OCI-LY3 (cell line): ENCODE measurements at regions not wholly inside any gene's neighbourhood (a gene's known extent, or its start where the extent isn't known, plus 50 kb on each side); places are given as distances from the start of the nearest gene placed in this dataset.

Experiments
- H2AFZ ChIP-seq: fragments of 200-600, 300-600 bp; shearing (Covaris generic); 2 replicates; pipeline ENCODE4 v1.6.0; 2014; ENCODE audit warnings: antibody characterized with exemption, low read depth, low read length
- H3K27ac ChIP-seq: fragments of 200-600, 300-600 bp; sonication (generic); 2 replicates; pipeline ENCODE4 v1.5.1; 2014; ENCODE audit warnings: mild to moderate bottlenecking, low read length, moderate library complexity, mixed read lengths
- H3K27me3 ChIP-seq: fragments of 200-600, 300-600 bp; sonication (generic); 2 replicates; pipeline ENCODE4 v1.6.1; 2014; ENCODE audit warnings: low read depth, low read length, mixed read lengths
- H3K36me3 ChIP-seq: fragments of 200-600, 300-600 bp; sonication (generic); replicated peaks from 2 replicates; pipeline ENCODE3; 2014; ENCODE audit warnings: low read depth, low read length, mixed read lengths
- H3K4me1 ChIP-seq: fragments of 300-600, 200-600 bp; sonication (generic); 2 replicates; pipeline ENCODE4 v1.6.1; 2014; ENCODE audit warnings: low read length, mixed read lengths
- H3K4me2 ChIP-seq: fragments of 200-600, 300-600 bp; sonication (generic); 2 replicates; pipeline ENCODE4 v1.6.1; 2014; ENCODE audit warnings: low read length, mixed read lengths
- H3K4me3 ChIP-seq: fragments of 300-600, 200-600 bp; sonication (generic); 2 replicates; pipeline ENCODE4 v1.5.1; 2014; ENCODE audit warnings: antibody characterized with exemption, mild to moderate bottlenecking, low read length, moderate library complexity
- H3K79me2 ChIP-seq: fragments of 300-600, 200-600 bp; shearing (Covaris generic); 2 replicates; pipeline ENCODE4 v1.6.1; 2014; ENCODE audit warnings: mild to moderate bottlenecking, low read length, mixed read lengths
- H3K9ac ChIP-seq: fragments of 300-600, 200-600 bp; shearing (Covaris generic); 2 replicates; pipeline ENCODE4 v1.6.0; 2014; ENCODE audit warnings: mild to moderate bottlenecking, low read length, moderate library complexity
- H3K9me3 ChIP-seq: fragments of 200-600, 300-600 bp; shearing (Covaris generic); 2 replicates; pipeline ENCODE4 v1.6.1; 2014; ENCODE audit warnings: low read length, mixed read lengths; ENCODE audit not compliant: insufficient read depth
- H4K20me1 ChIP-seq: fragments of 200-600, 300-600 bp; sonication (generic); 2 replicates; pipeline ENCODE4 v1.6.1; 2016; ENCODE audit warnings: low read length, mixed read lengths; ENCODE audit not compliant: insufficient read depth
- EZH2phosphoT487 ChIP-seq: fragments of 200-600 bp; shearing (Covaris generic); IDR thresholded peaks from 2 replicates; pipeline ENCODE4 v1.6.1; 2018; ENCODE audit warnings: antibody characterized with exemption, mixed run types, low read depth
- TF ChIP-seq, protein P1 (sequence below): fragments of 200-600, 300-600 bp; sonication (generic); IDR thresholded peaks from 2 replicates; pipeline ENCODE4 v1.5.1; 2014; ENCODE audit warnings: antibody characterized with exemption, low read length, low read depth

DNA sequence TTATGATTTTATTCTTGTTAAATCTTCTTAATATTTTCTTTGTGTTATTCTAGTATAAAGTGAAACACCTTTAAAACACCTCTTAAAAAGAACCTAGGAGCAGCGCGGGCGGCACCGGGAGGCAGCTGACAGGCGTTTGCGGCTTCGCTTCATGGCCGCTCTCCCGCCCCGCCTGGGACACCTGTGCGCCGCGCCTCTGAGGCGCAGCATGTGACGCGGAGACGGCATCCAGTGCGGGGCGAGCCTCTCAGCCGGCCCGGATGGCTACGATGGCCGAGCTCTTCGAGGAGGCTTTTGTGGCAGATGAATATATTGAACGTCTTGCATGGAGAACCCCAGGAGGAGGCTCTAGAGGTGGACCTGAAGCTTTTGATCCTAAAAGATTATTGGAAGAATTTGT lies 1592.7 kb downstream of the TECRL start:
- Histone ChIP-seq H3K4me3 (no peak overlapping the region), H3K9me3 (no peaks in the 10 kb centered on the region), H3K79me2 (no peaks in the 10 kb centered on the region), H2AFZ (no peak overlapping the region), H3K9ac (no peak overlapping the region), H3K4me1 (0 out of 2 replicates have a peak, but pooled peaks cover 3% of the 10 kb centered on the region), H3K27me3 (no peaks in the 10 kb centered on the region), H4K20me1 (no peaks in the 10 kb centered on the region), H3K36me3 (no peaks in the 10 kb centered on the region), H3K4me2 (no peak overlapping the region), H3K27ac (no peak overlapping the region)
- no peak for TF ChIP-seq EZH2phosphoT487
- TF ChIP-seq, protein P1, sequence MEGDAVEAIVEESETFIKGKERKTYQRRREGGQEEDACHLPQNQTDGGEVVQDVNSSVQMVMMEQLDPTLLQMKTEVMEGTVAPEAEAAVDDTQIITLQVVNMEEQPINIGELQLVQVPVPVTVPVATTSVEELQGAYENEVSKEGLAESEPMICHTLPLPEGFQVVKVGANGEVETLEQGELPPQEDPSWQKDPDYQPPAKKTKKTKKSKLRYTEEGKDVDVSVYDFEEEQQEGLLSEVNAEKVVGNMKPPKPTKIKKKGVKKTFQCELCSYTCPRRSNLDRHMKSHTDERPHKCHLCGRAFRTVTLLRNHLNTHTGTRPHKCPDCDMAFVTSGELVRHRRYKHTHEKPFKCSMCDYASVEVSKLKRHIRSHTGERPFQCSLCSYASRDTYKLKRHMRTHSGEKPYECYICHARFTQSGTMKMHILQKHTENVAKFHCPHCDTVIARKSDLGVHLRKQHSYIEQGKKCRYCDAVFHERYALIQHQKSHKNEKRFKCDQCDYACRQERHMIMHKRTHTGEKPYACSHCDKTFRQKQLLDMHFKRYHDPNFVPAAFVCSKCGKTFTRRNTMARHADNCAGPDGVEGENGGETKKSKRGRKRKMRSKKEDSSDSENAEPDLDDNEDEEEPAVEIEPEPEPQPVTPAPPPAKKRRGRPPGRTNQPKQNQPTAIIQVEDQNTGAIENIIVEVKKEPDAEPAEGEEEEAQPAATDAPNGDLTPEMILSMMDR, result no peak

GRCh38 chr4:62814510-62815047 lies 1594.7 kb downstream of the TECRL start:
- Histone ChIP-seq H3K27me3 (no peaks in the 10 kb centered on the region), H3K4me3 (no peak overlapping the region), H3K4me2 (no peak overlapping the region), H3K79me2 (no peaks in the 10 kb centered on the region), H3K27ac (no peak overlapping the region), H3K4me1 (0 out of 2 replicates have a peak, but pooled peaks cover 3% of the 10 kb centered on the region), H3K9me3 (no peaks in the 10 kb centered on the region), H2AFZ (no peak overlapping the region), H3K36me3 (no peaks in the 10 kb centered on the region), H3K9ac (no peak overlapping the region), H4K20me1 (no peaks in the 10 kb centered on the region)
- TF ChIP-seq EZH2phosphoT487, result no peak
- TF ChIP-seq, protein P1, result no peak

DNA sequence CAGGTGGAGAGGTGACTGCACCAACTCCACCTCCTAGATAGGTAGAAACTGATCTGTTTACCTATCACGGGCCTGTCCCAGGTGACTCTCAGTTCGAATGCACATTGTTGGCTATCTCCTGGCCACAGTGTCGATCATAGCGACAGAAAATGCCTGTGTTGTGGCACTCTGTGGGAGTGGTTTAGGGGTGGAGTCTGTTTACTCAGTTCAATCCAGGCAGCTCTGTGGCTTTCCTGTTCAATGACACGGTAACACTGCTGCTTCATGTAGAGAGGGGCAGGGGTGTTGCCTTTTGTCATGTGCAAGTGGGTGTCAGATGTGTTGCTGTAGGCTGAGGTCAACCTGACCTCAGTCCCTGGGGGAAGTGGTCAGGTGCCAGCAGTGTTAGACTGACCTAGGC lies 1602.4 kb downstream of the TECRL start:
- Histone ChIP-seq H3K9me3 (no peaks in the 10 kb centered on the region), H3K4me2 (no peak overlapping the region), H2AFZ (no peak overlapping the region), H4K20me1 (no peaks in the 10 kb centered on the region), H3K27me3 (no peaks in the 10 kb centered on the region), H3K79me2 (no peaks in the 10 kb centered on the region), H3K4me3 (no peak overlapping the region), H3K27ac (no peak overlapping the region), H3K4me1 (no peaks in the 10 kb centered on the region), H3K9ac (no peak overlapping the region), H3K36me3 (no peaks in the 10 kb centered on the region)
- TF ChIP-seq, protein P1, result no peak
- no peak for TF ChIP-seq EZH2phosphoT487

DNA sequence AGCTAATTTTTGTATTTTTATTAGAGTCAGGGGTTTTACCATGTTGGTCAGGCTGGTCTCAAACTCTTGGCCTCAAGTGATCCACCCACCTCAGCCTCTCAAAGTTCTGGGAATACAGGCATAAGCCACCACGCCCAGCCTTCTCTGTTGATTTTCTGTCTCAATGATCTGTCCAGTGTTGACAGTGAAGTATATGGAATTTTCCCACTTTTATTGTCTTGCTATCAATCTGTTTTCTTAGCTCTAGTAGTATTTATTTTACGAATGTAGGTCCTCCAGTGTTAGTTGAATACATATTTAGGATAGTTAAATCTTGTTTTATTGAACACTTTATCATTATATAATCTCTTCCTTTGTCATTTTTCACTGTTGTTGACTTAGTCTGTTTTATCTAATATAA lies 1603.9 kb downstream of the ADGRL3 start:
- H3K27me3 ChIP-seq, result no peaks in the 10 kb centered on the region
- no peaks in the 10 kb centered on the region for H3K9me3 ChIP-seq
- no peak for TF ChIP-seq EZH2phosphoT487
- TF ChIP-seq, protein P1, result no peak

More for the DNA sequence above, 1603.9 kb downstream of the ADGRL3 start:
- Histone ChIP-seq H3K36me3 (no peaks in the 10 kb centered on the region), H3K27ac (no peak overlapping the region), H3K4me3 (no peak overlapping the region), H3K4me1 (no peaks in the 10 kb centered on the region), H4K20me1 (no peaks in the 10 kb centered on the region), H3K9ac (no peak overlapping the region), H3K4me2 (no peak overlapping the region), H2AFZ (no peak overlapping the region), H3K79me2 (no peaks in the 10 kb centered on the region)
